Ectodermal cell (in vitro differentiated cells): ENCODE measurements at regions not wholly inside any gene's neighbourhood (a gene's known extent, or its start where the extent isn't known, plus 50 kb on each side); places are given as distances from the start of the nearest gene placed in this dataset.
"Not testable (repeated sequence)": the region's sequence is repeated elsewhere in the genome, so short reads cannot be mapped to it uniquely, and the experiment has no call there.

Experiments
- H3K27ac ChIP-seq: 2 replicates; pipeline ENCODE4 v1.7.0; 2013; ENCODE audit warnings: mild to moderate bottlenecking, low read depth, low read length; ENCODE audit not compliant: insufficient read depth, poor library complexity, severe bottlenecking
- H3K27me3 ChIP-seq: 2 replicates; pipeline ENCODE4 v1.7.0; 2013; ENCODE audit warnings: mild to moderate bottlenecking, low read length; ENCODE audit not compliant: insufficient read depth, control insufficient read depth, poor library complexity, severe bottlenecking
- H3K36me3 ChIP-seq: one replicate; pipeline ENCODE4 v1.7.0; 2013; ENCODE audit warnings: low read length; ENCODE audit not compliant: control insufficient read depth, insufficient read depth
- H3K4me1 ChIP-seq: one replicate; pipeline ENCODE4 v1.7.0; 2013; ENCODE audit warnings: low read length; ENCODE audit not compliant: control insufficient read depth, insufficient read depth
- H3K4me3 ChIP-seq: 2 replicates; pipeline ENCODE4 v1.7.0; 2013; ENCODE audit warnings: low read depth, low read length, control low read depth; ENCODE audit not compliant: insufficient read depth
- H3K9me3 ChIP-seq: 2 replicates; pipeline ENCODE4 v1.7.0; 2013; ENCODE audit warnings: mild to moderate bottlenecking, low read length, moderate library complexity; ENCODE audit not compliant: control insufficient read depth
- WGBS, 2 experiments: methylation state at CpG; one replicate each; pipeline ENCODE4 v1.1.7; 2013; ENCODE audit warnings: missing lambda C conversion rate in 2 of 2; 5-methylcytosine and 5-hydroxymethylcytosine counted together

DNA sequence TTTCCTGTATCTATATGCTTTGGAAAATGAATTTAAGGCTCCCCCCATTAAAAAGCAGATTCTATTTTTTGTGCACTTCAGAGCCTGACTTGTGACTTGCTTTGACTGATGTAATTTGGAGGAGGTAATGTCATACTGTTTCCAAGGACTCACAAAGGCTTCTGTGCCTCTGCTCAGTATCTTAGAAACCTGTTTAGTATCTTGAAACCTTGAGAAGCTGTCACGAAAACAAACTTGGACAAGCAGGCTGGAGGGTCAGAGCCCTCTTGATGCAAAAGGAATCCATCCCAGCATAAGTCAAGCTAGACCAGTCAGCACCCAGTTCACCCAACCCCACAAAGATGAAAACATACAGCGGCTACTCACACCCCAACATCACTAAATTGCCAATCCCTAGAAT lies 560.0 kb upstream of the PCDH7 start:
- Histone ChIP-seq H3K27me3 (no peaks in the 10 kb centered on the region), H3K4me1 (no peaks in the 10 kb centered on the region), H3K4me3 (no peak overlapping the region), H3K36me3 (no peaks in the 10 kb centered on the region), H3K27ac (no peak overlapping the region), H3K9me3 (no peaks in the 10 kb centered on the region)
- whole genome bisulfite sequencing, 2 experiments, result 80 to 98% methylated on average over 2 of the region's 2 CpGs

- Histone ChIP-seq H3K27me3 (no peaks in the 10 kb centered on the region), H3K27ac (no peak overlapping the region), H3K36me3 (no peaks in the 10 kb centered on the region), H3K9me3 (no peaks in the 10 kb centered on the region), H3K4me3 (no peak overlapping the region), H3K4me1 (no peaks in the 10 kb centered on the region)
Measured at GRCh38 chr4:30172416-30172815, 547.8 kb upstream of the PCDH7 start.

DNA sequence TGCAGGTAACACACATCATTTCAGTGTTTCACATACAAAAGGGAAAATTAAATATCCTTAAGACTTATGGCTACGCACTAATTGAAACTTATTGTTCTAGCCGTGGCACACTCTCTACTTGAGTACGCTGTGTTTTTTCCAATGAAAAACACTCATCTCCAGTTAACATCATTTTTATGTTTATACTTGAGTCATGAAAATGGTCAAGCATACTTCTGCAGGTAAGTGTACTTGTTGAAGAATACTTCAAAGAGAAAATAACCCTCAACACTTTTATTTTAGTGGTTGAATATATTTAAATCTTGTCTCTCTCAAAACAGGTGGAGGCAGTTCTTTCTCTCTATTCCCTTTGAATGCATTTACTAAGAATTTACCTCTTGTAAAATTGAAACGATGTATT lies 538.7 kb upstream of the PCDH7 start:
- Histone ChIP-seq H3K36me3 (no peaks in the 10 kb centered on the region), H3K4me1 (no peaks in the 10 kb centered on the region), H3K27ac (no peak overlapping the region), H3K4me3 (no peak overlapping the region), H3K9me3 (no peaks in the 10 kb centered on the region), H3K27me3 (no peaks in the 10 kb centered on the region)
- WGBS, 2 experiments, result 94 to 96% methylated on average over 3 of the region's 4 CpGs

DNA sequence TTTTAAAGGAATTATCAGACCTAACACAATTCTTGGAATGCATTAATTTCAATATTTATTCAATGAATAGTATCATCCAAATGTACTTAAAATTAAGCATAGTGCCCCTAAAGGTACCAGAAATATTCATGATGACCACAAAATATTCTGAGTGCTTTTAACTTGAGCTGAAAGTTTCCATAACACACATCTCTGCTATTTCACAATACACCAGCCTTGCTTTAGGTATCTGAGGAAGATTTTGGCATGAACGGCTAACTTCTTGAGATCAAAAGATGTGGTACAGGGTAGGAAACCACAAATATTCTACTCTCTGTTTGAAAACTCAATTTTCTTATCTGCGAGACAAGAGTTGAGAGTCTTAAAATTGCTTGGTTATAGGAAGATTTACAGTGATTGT lies 538.3 kb upstream of the PCDH7 start:
- Histone ChIP-seq H3K4me3 (no peak overlapping the region), H3K27me3 (no peaks in the 10 kb centered on the region), H3K36me3 (no peaks in the 10 kb centered on the region), H3K27ac (no peak overlapping the region), H3K4me1 (no peaks in the 10 kb centered on the region), H3K9me3 (no peaks in the 10 kb centered on the region)
- WGBS, 2 experiments, result 88 to 100% methylated on average over 1 to 2 of the region's 2 CpGs

DNA sequence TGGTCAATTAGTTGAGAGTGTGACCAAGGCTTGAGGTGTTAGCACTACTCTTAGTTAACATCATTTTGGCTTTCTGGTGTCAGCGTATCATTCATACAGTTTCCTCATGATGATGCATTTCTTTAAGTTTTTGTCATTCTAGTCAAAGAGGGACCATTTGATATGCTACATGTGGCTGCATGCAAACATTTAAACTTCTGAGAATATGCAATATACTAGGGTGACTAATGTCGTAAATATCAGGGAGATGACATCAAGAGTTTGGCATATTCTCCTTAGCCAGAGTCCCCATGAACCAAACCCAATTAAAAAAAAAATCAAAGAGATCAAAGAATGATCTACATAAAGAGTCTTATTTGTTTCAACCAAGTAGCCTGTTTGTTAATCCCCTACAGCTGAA lies 537.4 kb upstream of the PCDH7 start:
- no peaks in the 10 kb centered on the region for H3K9me3 ChIP-seq
- no peak overlapping the region for H3K4me3 ChIP-seq
- no peak overlapping the region for H3K27ac ChIP-seq
- 95 to 100% methylated on average over 1 to 2 of the region's 2 CpGs for WGBS, 2 experiments
- no peaks in the 10 kb centered on the region for H3K27me3 ChIP-seq
- H3K36me3 ChIP-seq, result no peaks in the 10 kb centered on the region
- no peaks in the 10 kb centered on the region for H3K4me1 ChIP-seq

DNA sequence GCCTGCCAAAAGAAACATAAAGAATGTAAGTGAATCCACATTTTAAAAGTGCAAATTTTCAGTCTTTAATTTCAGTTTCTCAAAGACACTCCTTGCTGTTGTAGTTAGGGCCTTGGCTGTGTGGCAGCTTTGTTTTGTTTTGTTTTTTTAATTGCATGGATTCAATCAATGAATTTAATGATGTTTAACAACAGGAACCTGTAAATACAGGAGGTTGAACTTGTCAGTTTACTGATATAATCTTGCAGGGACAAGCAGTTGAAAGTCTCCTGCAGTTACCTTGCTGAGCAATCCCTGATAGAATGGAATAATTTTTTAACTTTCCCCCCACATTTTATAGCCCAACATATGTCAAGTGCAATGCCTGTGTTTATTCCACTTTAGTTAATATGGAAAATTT lies 528.3 kb upstream of the PCDH7 start:
- Histone ChIP-seq H3K27ac (no peak overlapping the region), H3K4me1 (no peaks in the 10 kb centered on the region), H3K27me3 (no peaks in the 10 kb centered on the region)

GRCh38 chr4:30207389-30207788 lies 512.8 kb upstream of the PCDH7 start:
- H3K27me3 ChIP-seq, result no peaks in the 10 kb centered on the region
- H3K4me1 ChIP-seq, result no peaks in the 10 kb centered on the region
- no peaks in the 10 kb centered on the region for H3K36me3 ChIP-seq
- H3K9me3 ChIP-seq, result no peaks in the 10 kb centered on the region
- H3K27ac ChIP-seq, result no peak overlapping the region
- no peak overlapping the region for H3K4me3 ChIP-seq

More for the DNA sequence above, 528.3 kb upstream of the PCDH7 start:
- Histone ChIP-seq H3K4me3 (no peak overlapping the region), H3K9me3 (no peaks in the 10 kb centered on the region), H3K36me3 (no peaks in the 10 kb centered on the region)

GRCh38 chr4:30208731-30209435 lies 511.3 kb upstream of the PCDH7 start:
- Histone ChIP-seq H3K4me3 (no peak overlapping the region), H3K27ac (no peak overlapping the region), H3K36me3 (no peaks in the 10 kb centered on the region), H3K27me3 (no peaks in the 10 kb centered on the region), H3K9me3 (no peaks in the 10 kb centered on the region), H3K4me1 (no peaks in the 10 kb centered on the region)
- 75 to 86% methylated on average over 1 to 2 of the region's 2 CpGs for WGBS, 2 experiments

DNA sequence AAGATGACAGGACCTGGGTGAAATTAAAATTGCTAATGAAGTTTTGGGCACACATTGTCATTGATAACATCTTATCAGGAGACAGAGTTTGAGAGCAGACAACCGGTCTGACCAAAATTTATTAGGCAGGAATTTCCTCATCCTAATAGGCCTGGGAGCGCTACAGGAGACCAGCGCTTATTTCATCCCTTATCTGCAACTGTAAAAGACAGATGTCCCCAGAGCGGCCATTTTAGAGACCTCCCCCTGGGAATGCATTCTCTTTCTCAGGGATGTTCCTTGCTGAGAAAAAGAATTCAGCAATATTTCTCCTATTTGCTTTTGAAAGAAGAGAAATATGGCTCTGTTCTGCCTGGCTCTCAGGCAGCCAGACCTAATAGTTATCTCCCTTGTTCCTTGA lies 504.2 kb upstream of the PCDH7 start:
- not testable (repeated sequence) for H3K4me3 ChIP-seq, H3K27me3 ChIP-seq, H3K4me1 ChIP-seq, H3K36me3 ChIP-seq, H3K27ac ChIP-seq, H3K9me3 ChIP-seq
- WGBS, 2 experiments, result 93 to 98% methylated on average over 4 of the region's 4 CpGs

- H3K36me3 ChIP-seq, result no peaks in the 10 kb centered on the region
- H3K4me3 ChIP-seq, result no peak overlapping the region
- no peaks in the 10 kb centered on the region for H3K4me1 ChIP-seq
- H3K27ac ChIP-seq, result no peak overlapping the region
- H3K9me3 ChIP-seq, result no peaks in the 10 kb centered on the region
- no peaks in the 10 kb centered on the region for H3K27me3 ChIP-seq
Measured at GRCh38 chr4:30245140-30245539, 475.0 kb upstream of the PCDH7 start.
